ENCODE measurements at regions not wholly inside any gene's neighbourhood (a gene's known extent, or its start where the extent isn't known, plus 50 kb on each side); places are given as distances from the start of the nearest gene placed in this dataset.

DNA sequence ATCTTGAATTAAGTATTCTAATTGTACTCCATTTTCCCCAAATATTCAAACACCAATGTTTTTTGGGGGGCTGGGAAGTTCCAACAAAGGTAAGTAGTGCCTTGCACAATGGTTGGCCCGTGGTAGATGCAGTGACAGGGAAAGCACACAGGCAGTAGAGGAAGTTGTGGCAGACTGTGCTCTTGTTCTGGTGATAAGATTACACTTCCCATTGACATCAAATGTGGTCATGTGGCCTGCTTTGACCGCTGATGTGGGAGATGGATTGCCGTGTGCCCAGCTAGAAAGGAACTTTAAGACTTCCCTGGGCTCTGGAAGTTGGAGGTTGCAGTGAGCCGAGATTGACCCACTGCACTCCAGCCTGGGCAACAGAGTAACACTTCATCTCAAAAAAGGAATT is 223.8 kb downstream of the VRK1 start:
- no peak for TF ChIP-seq CTCF (conservative IDR thresholded peaks at IDR 0.05)
- no peak overlapping the region for H3K27ac ChIP-seq

DNA sequence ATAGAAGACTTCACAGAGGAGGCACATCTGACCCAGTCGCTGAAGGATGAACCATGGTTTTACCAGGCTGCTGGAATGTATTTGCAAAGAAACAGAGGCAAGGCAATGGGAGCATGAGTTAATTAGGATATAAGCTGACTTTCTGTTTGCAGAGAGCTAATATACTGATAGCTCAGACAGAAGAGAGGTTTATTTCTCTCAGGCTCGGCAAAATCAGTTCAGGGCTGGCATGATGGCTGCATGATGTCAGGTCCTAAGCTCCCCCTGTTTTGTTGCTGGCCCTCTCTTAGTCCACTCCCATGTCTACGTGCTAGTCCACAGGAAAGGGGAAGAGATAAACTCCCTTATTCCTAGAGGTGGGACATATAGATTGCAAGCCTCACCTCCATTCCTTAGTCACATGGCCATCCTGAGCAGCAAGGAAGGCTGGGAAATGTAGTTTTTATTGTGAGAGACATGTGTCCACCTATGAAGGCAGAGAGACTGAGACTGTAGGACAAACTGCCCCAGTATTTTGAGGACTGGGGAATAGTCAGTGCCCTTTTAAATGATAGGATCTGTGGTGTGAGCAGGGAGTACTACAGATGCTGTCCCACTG is 224.5 kb downstream of the VRK1 start:
- no peak for TF ChIP-seq CTCF (conservative IDR thresholded peaks at IDR 0.05)
- H3K27ac ChIP-seq = no peak overlapping the region

DNA sequence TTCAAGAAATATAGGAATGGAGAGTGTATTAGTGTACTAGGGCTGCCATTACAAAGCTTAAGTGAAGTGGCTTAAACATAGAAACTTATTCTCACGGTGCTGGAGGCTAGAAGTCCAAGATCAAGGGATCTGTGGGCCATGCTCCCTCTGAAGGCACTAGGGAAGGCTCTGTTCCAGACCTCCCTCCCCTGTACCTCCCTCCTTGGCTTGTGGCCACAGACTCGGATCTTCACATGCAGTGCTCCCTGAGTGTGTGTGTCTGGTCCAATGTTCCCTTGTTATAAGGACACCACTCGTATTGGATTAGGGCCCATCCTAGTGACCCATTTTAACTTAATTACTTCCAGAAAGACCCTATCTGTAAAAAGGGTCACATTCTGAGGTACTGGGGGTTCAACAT is 225.6 kb downstream of the VRK1 start:
- no peak overlapping the region for H3K27ac ChIP-seq
- no peak for TF ChIP-seq CTCF (conservative IDR thresholded peaks at IDR 0.05)

- H3K27ac ChIP-seq = no peak overlapping the region
- TF ChIP-seq CTCF (conservative IDR thresholded peaks at IDR 0.05) = no peak
Observed at GRCh38 chr14:97023871-97024270, 226.7 kb downstream of the VRK1 start.

DNA sequence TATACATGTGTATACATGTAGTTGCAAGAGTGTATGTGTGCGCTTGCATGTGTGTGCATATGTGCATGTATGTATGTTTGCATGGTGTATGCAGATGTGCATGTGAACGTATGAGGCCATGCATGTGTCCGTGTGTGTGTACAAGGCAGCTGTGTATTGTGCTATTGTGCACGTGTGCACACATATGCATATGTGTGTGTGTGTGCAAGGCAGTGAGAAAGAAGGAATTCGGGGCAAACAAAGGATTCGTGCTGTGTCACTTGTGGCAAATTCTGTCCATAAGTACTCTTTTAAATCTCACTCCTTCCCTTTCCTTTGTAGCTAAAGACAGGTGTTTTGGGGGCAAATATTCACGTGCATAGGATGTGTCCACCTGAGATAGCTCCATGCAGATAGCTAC is 227.1 kb downstream of the VRK1 start:
- H3K27ac ChIP-seq = no peak overlapping the region
- TF ChIP-seq CTCF (conservative IDR thresholded peaks at IDR 0.05) = no peak

- TF ChIP-seq CTCF (conservative IDR thresholded peaks at IDR 0.05) = no peak
- H3K27ac ChIP-seq = no peak overlapping the region
Observed at GRCh38 chr14:97025722-97026121, 228.5 kb downstream of the VRK1 start.

- TF ChIP-seq CTCF (conservative IDR thresholded peaks at IDR 0.05) = no peak
- H3K27ac ChIP-seq = no peak overlapping the region
Observed at GRCh38 chr14:97027256-97027999, 230.2 kb downstream of the VRK1 start.
